Astrocyte (in vitro differentiated cells and primary cell): ENCODE measurements at regions not wholly inside any gene's neighbourhood (a gene's known extent, or its start where the extent isn't known, plus 50 kb on each side); places are given as distances from the start of the nearest gene placed in this dataset.

Experiments used
- DNase-seq: peaks from one replicate; pipeline ENCODE4 v3.0.0-alpha.2; 2010; ENCODE audit warnings: low read depth
- FAIRE-seq: peaks from 2 replicates; lab custom pipeline; 2011; peaks lifted over from hg19 to GRCh38; lab: Jason Lieb, UNC
- H2AFZ ChIP-seq: 2 replicates; pipeline ENCODE4 v1.6.0; 2012; ENCODE audit warnings: low read depth, low read length, inconsistent platforms
- H3K27ac ChIP-seq: 2 replicates; pipeline ENCODE4 v1.5.1; 2011; ENCODE audit warnings: low read depth, low read length, inconsistent platforms
- H3K27me3 ChIP-seq: 2 replicates; pipeline ENCODE4 v1.6.0; 2011; ENCODE audit warnings: low read length, inconsistent platforms; ENCODE audit not compliant: insufficient read depth
- H3K36me3 ChIP-seq: 2 replicates; pipeline ENCODE4 v1.5.1; 2011; ENCODE audit warnings: low read length, inconsistent platforms; ENCODE audit not compliant: insufficient read depth
- H3K4me1 ChIP-seq: 2 replicates; pipeline ENCODE4 v1.5.1; 2011; ENCODE audit warnings: low read length, inconsistent platforms; ENCODE audit not compliant: insufficient read depth
- H3K4me2 ChIP-seq: 2 replicates; pipeline ENCODE4 v1.6.0; 2012; ENCODE audit warnings: low read length, inconsistent platforms
- H3K4me3 ChIP-seq: 2 replicates; pipeline ENCODE4 v1.5.1; 2011; ENCODE audit warnings: low read depth, mild to moderate bottlenecking, low read length, inconsistent platforms; ENCODE audit not compliant: insufficient read depth
- H3K79me2 ChIP-seq: 2 replicates; pipeline ENCODE4 v1.6.0; 2012; ENCODE audit warnings: mild to moderate bottlenecking, low read length, inconsistent platforms; ENCODE audit not compliant: insufficient read depth
- H3K9ac ChIP-seq: 2 replicates; pipeline ENCODE4 v1.6.0; 2012; ENCODE audit warnings: mild to moderate bottlenecking, low read length, inconsistent platforms
- H3K9me3 ChIP-seq: 2 replicates; pipeline ENCODE4 v1.5.1; 2012; ENCODE audit warnings: low read depth, mild to moderate bottlenecking, low read length, inconsistent platforms; ENCODE audit not compliant: insufficient read depth
- H4K20me1 ChIP-seq: 2 replicates; pipeline ENCODE4 v1.6.0; 2012; ENCODE audit warnings: low read length, inconsistent platforms; ENCODE audit not compliant: insufficient read depth
- H3K27ac Mint-ChIP-seq: one replicate; pipeline ENCODE4 v1.8.0; 2021; ENCODE audit warnings: mild to moderate bottlenecking, mixed read lengths; ENCODE audit not compliant: unreplicated experiment
- H3K27me3 Mint-ChIP-seq: one replicate; pipeline ENCODE4 v1.8.0; 2021; ENCODE audit warnings: low read depth, mixed read lengths; ENCODE audit not compliant: unreplicated experiment
- H3K36me3 Mint-ChIP-seq: one replicate; pipeline ENCODE4 v1.8.0; 2021; ENCODE audit warnings: low read depth, mixed read lengths; ENCODE audit not compliant: unreplicated experiment
- H3K4me1 Mint-ChIP-seq: one replicate; pipeline ENCODE4 v1.8.0; 2021; ENCODE audit warnings: low read depth, mixed read lengths; ENCODE audit not compliant: unreplicated experiment
- H3K4me3 Mint-ChIP-seq: one replicate; pipeline ENCODE4 v1.8.0; 2021; ENCODE audit warnings: mild to moderate bottlenecking, moderate library complexity, mixed read lengths; ENCODE audit not compliant: unreplicated experiment
- H3K9me3 Mint-ChIP-seq: one replicate; pipeline ENCODE4 v1.8.0; 2021; ENCODE audit warnings: mild to moderate bottlenecking, mixed read lengths; ENCODE audit not compliant: unreplicated experiment
- CTCF ChIP-seq: IDR thresholded peaks from 2 replicates; pipeline ENCODE4 v1.5.1; 2011; ENCODE audit warnings: low read depth, mild to moderate bottlenecking, inconsistent platforms, low read length, moderate library complexity; ENCODE audit not compliant: insufficient read depth
- EZH2 ChIP-seq: IDR thresholded peaks from 2 replicates; pipeline ENCODE4 v1.6.1; 2012; ENCODE audit warnings: mild to moderate bottlenecking, low read length, inconsistent platforms; ENCODE audit not compliant: insufficient read depth

- Histone ChIP-seq H3K9me3 (no peaks in the 10 kb centered on the region), H3K4me3 (no peak overlapping the region), H3K36me3 (no peaks in the 10 kb centered on the region), H2AFZ (no peak overlapping the region), H4K20me1 (no peaks in the 10 kb centered on the region), H3K79me2 (no peaks in the 10 kb centered on the region), H3K27me3 (no peaks in the 10 kb centered on the region), H3K27ac (no peak overlapping the region), H3K9ac (no peak overlapping the region), H3K4me2 (no peak overlapping the region), H3K4me1 (no peaks in the 10 kb centered on the region)
- H3K4me1 Mint-ChIP-seq: no peaks in the 10 kb centered on the region
- no peaks in the 10 kb centered on the region for H3K27me3 Mint-ChIP-seq
- H3K9me3 Mint-ChIP-seq: peaks cover 5% of the 10 kb centered on the region
- H3K4me3 Mint-ChIP-seq: no peak overlapping the region
- H3K27ac Mint-ChIP-seq: no peak overlapping the region
- H3K36me3 Mint-ChIP-seq: no peaks in the 10 kb centered on the region
- TF ChIP-seq EZH2 (no peak), CTCF (no peak)
- no peak for FAIRE-seq
- no peak for DNase-seq
Measured at GRCh38 chr5:68383888-68384310, 168.3 kb downstream of the PIK3R1 start.

GRCh38 chr5:68384936-68385594 is 169.5 kb downstream of the PIK3R1 start:
- FAIRE-seq (no peak), DNase-seq (no peak)
- H2AFZ ChIP-seq: no peak overlapping the region
- no peaks in the 10 kb centered on the region for H3K27me3 Mint-ChIP-seq
- H3K4me3 ChIP-seq: no peak overlapping the region
- H3K9ac ChIP-seq: no peak overlapping the region
- H3K27me3 ChIP-seq: no peaks in the 10 kb centered on the region
- no peaks in the 10 kb centered on the region for H4K20me1 ChIP-seq
- H3K4me1 ChIP-seq: no peaks in the 10 kb centered on the region
- no peaks in the 10 kb centered on the region for H3K79me2 ChIP-seq
- no peaks in the 10 kb centered on the region for H3K36me3 ChIP-seq
- H3K9me3 ChIP-seq: no peaks in the 10 kb centered on the region
- no peak overlapping the region for H3K27ac ChIP-seq
- H3K4me1 Mint-ChIP-seq: no peaks in the 10 kb centered on the region
- TF ChIP-seq EZH2 (no peak), CTCF (no peak)
- H3K36me3 Mint-ChIP-seq: no peaks in the 10 kb centered on the region
- H3K9me3 Mint-ChIP-seq: peaks cover 5% of the 10 kb centered on the region
- H3K27ac Mint-ChIP-seq: no peak overlapping the region
- no peak overlapping the region for H3K4me2 ChIP-seq
- H3K4me3 Mint-ChIP-seq: no peak overlapping the region

GRCh38 chr5:68385936-68386335 is 170.4 kb downstream of the PIK3R1 start:
- peak; percentile 5 for FAIRE-seq
- Mint-ChIP-seq H3K9me3 (peaks cover 2% of the 10 kb centered on the region), H3K4me3 (no peak overlapping the region), H3K27me3 (no peaks in the 10 kb centered on the region), H3K27ac (no peak overlapping the region), H3K4me1 (no peaks in the 10 kb centered on the region), H3K36me3 (no peaks in the 10 kb centered on the region)
- Histone ChIP-seq H3K4me1 (no peaks in the 10 kb centered on the region), H3K4me3 (no peak overlapping the region), H3K36me3 (no peaks in the 10 kb centered on the region), H3K79me2 (no peaks in the 10 kb centered on the region), H3K4me2 (no peak overlapping the region), H3K9me3 (no peaks in the 10 kb centered on the region), H4K20me1 (no peaks in the 10 kb centered on the region), H3K27me3 (no peaks in the 10 kb centered on the region), H3K9ac (no peak overlapping the region), H2AFZ (no peak overlapping the region), H3K27ac (no peak overlapping the region)
- TF ChIP-seq EZH2 (no peak), CTCF (no peak)
- no peak for DNase-seq
